H1 (cell line): ENCODE measurements at regions not wholly inside any gene's neighbourhood (a gene's known extent, or its start where the extent isn't known, plus 50 kb on each side); places are given as distances from the start of the nearest gene placed in this dataset.
"Not testable (repeated sequence)": the region's sequence is repeated elsewhere in the genome, so short reads cannot be mapped to it uniquely, and the experiment has no call there.

ENCODE experiments used
- CTCF ChIA-PET: fragments of 300-600 bp; sonication (Branson Sonifier 250); formaldehyde crosslinking; loops from one replicate; lab custom pipeline; 2021; ENCODE audit not compliant: partially characterized antibody; lab: Charles Lee
- POLR2A ChIA-PET: fragments of 300-600 bp; sonication (Branson Sonifier 250); formaldehyde crosslinking; loops from one replicate; lab custom pipeline; 2021; ENCODE audit warnings: inconsistent platforms; ENCODE audit not compliant: partially characterized antibody; lab: Charles Lee
- DNase-seq, 2 experiments: peaks; one replicate each; pipeline versions ENCODE4 v3.0.0 to v3.0.0-alpha.2; 2010 to 2022; ENCODE audit warnings: low spot score in 2 of 2, low read depth in 1 of 2, mixed read lengths in 1 of 2
- FAIRE-seq: peaks from 2 replicates; lab custom pipeline; 2011; peaks lifted over from hg19 to GRCh38; lab: Jason Lieb, UNC
- H2AFZ ChIP-seq: 2 replicates; pipeline ENCODE4 v1.8.1; 2012; ENCODE audit warnings: low read length, inconsistent platforms
- H2AK5ac ChIP-seq: 2 replicates; pipeline ENCODE4 v1.6.1; 2013; ENCODE audit warnings: low read depth, low read length
- H2BK120ac ChIP-seq: replicated peaks from 2 replicates; pipeline ENCODE3; 2013; ENCODE audit warnings: low read depth, low read length, inconsistent platforms
- H2BK12ac ChIP-seq: 2 replicates; pipeline ENCODE4 v1.6.1; 2013; ENCODE audit warnings: low read depth, low read length
- H2BK15ac ChIP-seq: 2 replicates; pipeline ENCODE4 v1.6.1; 2013; ENCODE audit warnings: low read length
- H2BK20ac ChIP-seq: 2 replicates; pipeline ENCODE4 v1.6.1; 2013; ENCODE audit warnings: low read length
- H2BK5ac ChIP-seq: 2 replicates; pipeline ENCODE4 v1.6.1; 2013; ENCODE audit warnings: low read depth, low read length
- H3K14ac ChIP-seq: 2 replicates; pipeline ENCODE4 v1.6.1; 2013; ENCODE audit warnings: inconsistent platforms; ENCODE audit not compliant: insufficient read length
- H3K18ac ChIP-seq: 2 replicates; pipeline ENCODE4 v1.6.1; 2013; ENCODE audit warnings: low read length; ENCODE audit errors: extremely low read depth
- H3K23ac ChIP-seq: 2 replicates; pipeline ENCODE4 v1.6.1; 2013; ENCODE audit warnings: inconsistent platforms; ENCODE audit not compliant: insufficient read length
- H3K23me2 ChIP-seq: 2 replicates; pipeline ENCODE4 v1.6.1; 2013; ENCODE audit warnings: low read depth, low read length
- H3K27ac ChIP-seq: 2 replicates; pipeline ENCODE4 v1.6.1; 2011; ENCODE audit warnings: low read depth, low read length, inconsistent platforms
- H3K27me3 ChIP-seq, 4 experiments: replicated peaks in 1 of 4; 1 replicate in 1 of 4; 2 replicates in 3 of 4; pipeline versions ENCODE4 v1.6.1 to v1.8.1; 2011 to 2013; ENCODE audit warnings: low read length in 3 of 4, mild to moderate bottlenecking in 3 of 4, inconsistent platforms in 2 of 4, mixed read lengths in 2 of 4, moderate library complexity in 1 of 4; ENCODE audit not compliant: control insufficient read depth in 3 of 4, insufficient read depth in 3 of 4; ENCODE audit errors: extremely low read depth in 1 of 4
- H3K36me3 ChIP-seq, 4 experiments: 2 replicates each; pipeline versions ENCODE4 v1.6.1 to v1.8.1; 2011 to 2013; ENCODE audit warnings: mild to moderate bottlenecking in 4 of 4, low read length in 3 of 4, moderate library complexity in 2 of 4, control low read depth in 1 of 4, inconsistent platforms in 1 of 4; ENCODE audit not compliant: insufficient read depth in 4 of 4, control insufficient read depth in 2 of 4
- H3K4ac ChIP-seq: replicated peaks from 2 replicates; pipeline ENCODE3; 2013; ENCODE audit warnings: low read length, low read depth, mixed read lengths, inconsistent platforms; ENCODE audit not compliant: insufficient read length
- H3K4me1 ChIP-seq, 4 experiments: replicated peaks in 1 of 4; 1 replicate in 1 of 4; 2 replicates in 3 of 4; pipeline versions ENCODE4 v1.6.1 to v1.8.1; 2011 to 2013; ENCODE audit warnings: low read length in 3 of 4, inconsistent platforms in 2 of 4, mixed read lengths in 1 of 4; ENCODE audit not compliant: insufficient read depth in 4 of 4, control insufficient read depth in 3 of 4
- H3K4me2 ChIP-seq, 2 experiments: 2 replicates each; pipeline versions ENCODE4 v1.6.1 to v1.8.1; 2011 to 2013; ENCODE audit warnings: low read depth in 2 of 2, low read length in 2 of 2, control low read depth in 1 of 2, inconsistent platforms in 1 of 2, mild to moderate bottlenecking in 1 of 2; ENCODE audit not compliant: insufficient read depth in 1 of 2
- H3K4me3 ChIP-seq, 4 experiments: fragments of 200-600, 300-600 bp in 1 of 4; sonication (generic), shearing (Covaris generic), sonication (Bioruptor Twin) in 1 of 4; 2 replicates each; pipeline versions ENCODE4 v1.5.1 to v1.8.1; 2011 to 2016; ENCODE audit warnings: low read length in 4 of 4, low read depth in 3 of 4, control low read depth in 2 of 4, inconsistent platforms in 2 of 4, mild to moderate bottlenecking in 2 of 4, mixed read lengths in 1 of 4, moderate library complexity in 1 of 4; ENCODE audit not compliant: insufficient read depth in 2 of 4; ENCODE audit errors: extremely low read depth in 1 of 4
- H3K56ac ChIP-seq: replicated peaks from 2 replicates; pipeline ENCODE3; 2013; ENCODE audit warnings: low read depth, mild to moderate bottlenecking, mixed read lengths, low read length, inconsistent platforms; ENCODE audit not compliant: insufficient read length
- H3K79me1 ChIP-seq: 2 replicates; pipeline ENCODE4 v1.6.1; 2013; ENCODE audit warnings: low read depth, low read length, control low read depth
- H3K79me2 ChIP-seq, 2 experiments: 2 replicates each; pipeline versions ENCODE4 v1.6.1 to v1.8.1; 2012 to 2013; ENCODE audit warnings: low read length in 2 of 2, mild to moderate bottlenecking in 2 of 2, inconsistent platforms in 1 of 2; ENCODE audit not compliant: insufficient read depth in 2 of 2, control insufficient read depth in 1 of 2
- H3K9ac ChIP-seq, 4 experiments: replicated peaks in 1 of 4; 1 replicate in 1 of 4; 2 replicates in 3 of 4; pipeline versions ENCODE4 v1.6.1 to v1.8.1; 2011 to 2013; ENCODE audit warnings: low read depth in 3 of 4, low read length in 3 of 4, control low read depth in 2 of 4, mild to moderate bottlenecking in 2 of 4, moderate library complexity in 2 of 4, inconsistent platforms in 1 of 4; ENCODE audit errors: extremely low read depth in 1 of 4
- H3K9me3 ChIP-seq, 2 experiments: 2 replicates each; pipeline versions ENCODE4 v1.6.1 to v1.8.1; 2012 to 2013; ENCODE audit warnings: mild to moderate bottlenecking in 2 of 2, moderate library complexity in 2 of 2, control low read depth in 1 of 2, inconsistent platforms in 1 of 2, low read depth in 1 of 2, low read length in 1 of 2, mixed read lengths in 1 of 2; ENCODE audit not compliant: insufficient read depth in 2 of 2
- H4K20me1 ChIP-seq, 2 experiments: replicated peaks in 1 of 2; 2 replicates each; pipeline versions ENCODE3 to v1.8.1; 2011 to 2013; ENCODE audit warnings: inconsistent platforms in 2 of 2, low read length in 2 of 2, mild to moderate bottlenecking in 1 of 2; ENCODE audit not compliant: insufficient read depth in 2 of 2, control insufficient read depth in 1 of 2
- H4K5ac ChIP-seq: 2 replicates; pipeline ENCODE4 v1.6.1; 2013; ENCODE audit warnings: low read length, low read depth, mixed read lengths, inconsistent platforms; ENCODE audit not compliant: insufficient read length
- H4K8ac ChIP-seq: 2 replicates; pipeline ENCODE4 v1.8.0; 2013; ENCODE audit warnings: mild to moderate bottlenecking, moderate library complexity, low read length, inconsistent platforms; ENCODE audit not compliant: insufficient read depth; ENCODE audit errors: extremely low read depth
- H4K91ac ChIP-seq: replicated peaks from 2 replicates; pipeline ENCODE3; 2013; ENCODE audit warnings: low read length, mixed read lengths, inconsistent platforms; ENCODE audit not compliant: insufficient read length
- WGBS, 2 experiments: shearing (Covaris generic) in 1 of 2; methylation state at CpG; one replicate each; pipeline versions ENCODE4 v1.1.6 to v1.1.7; 2013 to 2015; ENCODE audit warnings: low lambda C conversion rate in 2 of 2, mixed read lengths in 2 of 2, inconsistent platforms in 1 of 2, low coverage in 1 of 2, missing lambda C conversion rate in 1 of 2; ENCODE audit not compliant: insufficient replicate concordance in 2 of 2, insufficient coverage in 1 of 2, insufficient read length in 1 of 2; ENCODE audit errors: extremely low coverage in 1 of 2, missing lambda C conversion rate in 1 of 2; 5-methylcytosine and 5-hydroxymethylcytosine counted together

GRCh38 chr16:29310243-29310642 is 96.3 kb downstream of the NPIPB11 start:
- H3K18ac ChIP-seq, H4K8ac ChIP-seq, H3K4me2 ChIP-seq, H3K23ac ChIP-seq, H4K20me1 ChIP-seq, H4K5ac ChIP-seq, H2BK15ac ChIP-seq, POLR2A ChIA-PET, H2AK5ac ChIP-seq, H4K91ac ChIP-seq, H3K4me1 ChIP-seq, H3K79me1 ChIP-seq, H3K9me3 ChIP-seq, H3K27ac ChIP-seq, H2BK120ac ChIP-seq, H3K36me3 ChIP-seq, H2BK5ac ChIP-seq, H3K79me2 ChIP-seq, H3K14ac ChIP-seq, H2BK12ac ChIP-seq, H3K23me2 ChIP-seq, H2AFZ ChIP-seq, H2BK20ac ChIP-seq, FAIRE-seq, H3K4me3 ChIP-seq, H3K56ac ChIP-seq, H3K9ac ChIP-seq, DNase-seq, H3K27me3 ChIP-seq, H3K4ac ChIP-seq: not testable (repeated sequence)
- CTCF ChIA-PET: interaction anchor here (1.4 kb wide), 1 partner anchor 11 kb away, joined by 4 read pairs; no protein-coding TSS in a partner anchor
- WGBS, 2 experiments: 89% methylated on average over 9 of the region's 9 CpGs; no CpG with 5 or more reads in 1 of the 2 experiments

DNA sequence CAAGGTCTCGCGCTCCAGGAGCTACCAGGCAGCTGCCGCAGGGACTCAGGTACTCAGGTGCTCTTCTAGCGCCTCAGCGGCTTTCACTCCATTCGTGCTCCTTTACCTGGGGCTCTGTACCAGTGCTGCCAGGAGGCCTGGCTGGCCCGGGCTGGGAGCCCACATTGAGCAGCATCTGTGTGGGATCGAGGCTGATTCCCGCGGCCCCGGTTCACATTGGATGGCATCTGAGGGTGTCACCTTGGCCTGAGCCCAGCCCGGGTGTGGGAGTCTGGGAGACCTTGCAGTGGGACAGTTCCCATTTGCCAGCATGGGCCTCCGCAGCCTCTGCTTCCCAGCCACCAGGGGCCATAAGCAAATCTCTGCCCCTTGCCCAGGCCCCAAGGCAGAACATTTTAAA is 96.9 kb downstream of the NPIPB11 start:
- H2AK5ac ChIP-seq, H3K4me2 ChIP-seq, H3K4ac ChIP-seq, H3K9me3 ChIP-seq, H4K5ac ChIP-seq, H3K23me2 ChIP-seq, H3K36me3 ChIP-seq, H4K91ac ChIP-seq, H3K14ac ChIP-seq, DNase-seq, H2BK20ac ChIP-seq, H2BK12ac ChIP-seq, H4K8ac ChIP-seq, H2BK120ac ChIP-seq, H3K79me2 ChIP-seq, POLR2A ChIA-PET, H3K4me3 ChIP-seq, H3K18ac ChIP-seq, H3K27me3 ChIP-seq, H3K27ac ChIP-seq, H2BK15ac ChIP-seq, H4K20me1 ChIP-seq, H3K23ac ChIP-seq, H3K4me1 ChIP-seq, H3K9ac ChIP-seq, H3K79me1 ChIP-seq, H2BK5ac ChIP-seq, CTCF ChIA-PET, FAIRE-seq, H2AFZ ChIP-seq, H3K56ac ChIP-seq: not testable (repeated sequence)
- WGBS, 2 experiments: 93% methylated on average over 10 of the region's 13 CpGs; no CpG with 5 or more reads in 1 of the 2 experiments
